Astrocyte (in vitro differentiated cells and primary cell): ENCODE measurements at regions not wholly inside any gene's neighbourhood (a gene's known extent, or its start where the extent isn't known, plus 50 kb on each side); places are given as distances from the start of the nearest gene placed in this dataset.

ENCODE experiments used
- DNase-seq: peaks from one replicate; pipeline ENCODE4 v3.0.0-alpha.2; 2010; ENCODE audit warnings: low read depth
- FAIRE-seq: peaks from 2 replicates; lab custom pipeline; 2011; peaks lifted over from hg19 to GRCh38; lab: Jason Lieb, UNC
- H2AFZ ChIP-seq: 2 replicates; pipeline ENCODE4 v1.6.0; 2012; ENCODE audit warnings: low read depth, low read length, inconsistent platforms
- H3K27ac ChIP-seq: 2 replicates; pipeline ENCODE4 v1.5.1; 2011; ENCODE audit warnings: low read depth, low read length, inconsistent platforms
- H3K27me3 ChIP-seq: 2 replicates; pipeline ENCODE4 v1.6.0; 2011; ENCODE audit warnings: low read length, inconsistent platforms; ENCODE audit not compliant: insufficient read depth
- H3K36me3 ChIP-seq: 2 replicates; pipeline ENCODE4 v1.5.1; 2011; ENCODE audit warnings: low read length, inconsistent platforms; ENCODE audit not compliant: insufficient read depth
- H3K4me1 ChIP-seq: 2 replicates; pipeline ENCODE4 v1.5.1; 2011; ENCODE audit warnings: low read length, inconsistent platforms; ENCODE audit not compliant: insufficient read depth
- H3K4me2 ChIP-seq: 2 replicates; pipeline ENCODE4 v1.6.0; 2012; ENCODE audit warnings: low read length, inconsistent platforms
- H3K4me3 ChIP-seq: 2 replicates; pipeline ENCODE4 v1.5.1; 2011; ENCODE audit warnings: low read depth, mild to moderate bottlenecking, low read length, inconsistent platforms; ENCODE audit not compliant: insufficient read depth
- H3K79me2 ChIP-seq: 2 replicates; pipeline ENCODE4 v1.6.0; 2012; ENCODE audit warnings: mild to moderate bottlenecking, low read length, inconsistent platforms; ENCODE audit not compliant: insufficient read depth
- H3K9ac ChIP-seq: 2 replicates; pipeline ENCODE4 v1.6.0; 2012; ENCODE audit warnings: mild to moderate bottlenecking, low read length, inconsistent platforms
- H3K9me3 ChIP-seq: 2 replicates; pipeline ENCODE4 v1.5.1; 2012; ENCODE audit warnings: low read depth, mild to moderate bottlenecking, low read length, inconsistent platforms; ENCODE audit not compliant: insufficient read depth
- H4K20me1 ChIP-seq: 2 replicates; pipeline ENCODE4 v1.6.0; 2012; ENCODE audit warnings: low read length, inconsistent platforms; ENCODE audit not compliant: insufficient read depth
- H3K27ac Mint-ChIP-seq: one replicate; pipeline ENCODE4 v1.8.0; 2021; ENCODE audit warnings: mild to moderate bottlenecking, mixed read lengths; ENCODE audit not compliant: unreplicated experiment
- H3K27me3 Mint-ChIP-seq: one replicate; pipeline ENCODE4 v1.8.0; 2021; ENCODE audit warnings: low read depth, mixed read lengths; ENCODE audit not compliant: unreplicated experiment
- H3K36me3 Mint-ChIP-seq: one replicate; pipeline ENCODE4 v1.8.0; 2021; ENCODE audit warnings: low read depth, mixed read lengths; ENCODE audit not compliant: unreplicated experiment
- H3K4me1 Mint-ChIP-seq: one replicate; pipeline ENCODE4 v1.8.0; 2021; ENCODE audit warnings: low read depth, mixed read lengths; ENCODE audit not compliant: unreplicated experiment
- H3K4me3 Mint-ChIP-seq: one replicate; pipeline ENCODE4 v1.8.0; 2021; ENCODE audit warnings: mild to moderate bottlenecking, moderate library complexity, mixed read lengths; ENCODE audit not compliant: unreplicated experiment
- H3K9me3 Mint-ChIP-seq: one replicate; pipeline ENCODE4 v1.8.0; 2021; ENCODE audit warnings: mild to moderate bottlenecking, mixed read lengths; ENCODE audit not compliant: unreplicated experiment
- CTCF ChIP-seq: IDR thresholded peaks from 2 replicates; pipeline ENCODE4 v1.5.1; 2011; ENCODE audit warnings: low read depth, mild to moderate bottlenecking, inconsistent platforms, low read length, moderate library complexity; ENCODE audit not compliant: insufficient read depth
- EZH2 ChIP-seq: IDR thresholded peaks from 2 replicates; pipeline ENCODE4 v1.6.1; 2012; ENCODE audit warnings: mild to moderate bottlenecking, low read length, inconsistent platforms; ENCODE audit not compliant: insufficient read depth

- H3K9me3 ChIP-seq: no peaks in the 10 kb centered on the region
- H4K20me1 ChIP-seq: no peaks in the 10 kb centered on the region
- Mint-ChIP-seq H3K4me1 (peaks cover 18% of the 10 kb centered on the region), H3K9me3 (peaks cover 2% of the 10 kb centered on the region), H3K27me3 (no peaks in the 10 kb centered on the region), H3K36me3 (no peaks in the 10 kb centered on the region), H3K4me3 (no peak overlapping the region), H3K27ac (no peak overlapping the region)
- H3K4me1 ChIP-seq: peaks cover 13% of the 10 kb centered on the region
- H3K4me2 ChIP-seq: no peak overlapping the region
- TF ChIP-seq CTCF (no peak), EZH2 (no peak)
- H3K27ac ChIP-seq: no peak overlapping the region
- H3K36me3 ChIP-seq: no peaks in the 10 kb centered on the region
- no peaks in the 10 kb centered on the region for H3K79me2 ChIP-seq
- no peaks in the 10 kb centered on the region for H3K27me3 ChIP-seq
- H3K4me3 ChIP-seq: no peak overlapping the region
- DNase-seq (peak; percentile 55), FAIRE-seq (no peak)
- no peak overlapping the region for H3K9ac ChIP-seq
- H2AFZ ChIP-seq: peak overlapping the region; percentile 14
Measured at GRCh38 chr6:134482593-134483270, 164.8 kb upstream of the SGK1 start.

GRCh38 chr6:134481966-134482365, 164.1 kb upstream of the SGK1 start:
- no peak for DNase-seq
- Histone ChIP-seq H3K4me3 (no peak overlapping the region), H3K4me1 (peaks cover 15% of the 10 kb centered on the region), H3K79me2 (no peaks in the 10 kb centered on the region), H3K9ac (no peak overlapping the region), H3K36me3 (no peaks in the 10 kb centered on the region), H4K20me1 (no peaks in the 10 kb centered on the region), H3K27ac (no peak overlapping the region), H3K4me2 (no peak overlapping the region), H3K27me3 (no peaks in the 10 kb centered on the region), H2AFZ (no peak overlapping the region), H3K9me3 (no peaks in the 10 kb centered on the region)
- FAIRE-seq: no peak
- Mint-ChIP-seq H3K27ac (no peak overlapping the region), H3K27me3 (no peaks in the 10 kb centered on the region), H3K4me1 (peaks cover 19% of the 10 kb centered on the region), H3K9me3 (peaks cover 2% of the 10 kb centered on the region), H3K4me3 (no peak overlapping the region), H3K36me3 (no peaks in the 10 kb centered on the region)
- TF ChIP-seq CTCF (no peak), EZH2 (no peak)

DNA sequence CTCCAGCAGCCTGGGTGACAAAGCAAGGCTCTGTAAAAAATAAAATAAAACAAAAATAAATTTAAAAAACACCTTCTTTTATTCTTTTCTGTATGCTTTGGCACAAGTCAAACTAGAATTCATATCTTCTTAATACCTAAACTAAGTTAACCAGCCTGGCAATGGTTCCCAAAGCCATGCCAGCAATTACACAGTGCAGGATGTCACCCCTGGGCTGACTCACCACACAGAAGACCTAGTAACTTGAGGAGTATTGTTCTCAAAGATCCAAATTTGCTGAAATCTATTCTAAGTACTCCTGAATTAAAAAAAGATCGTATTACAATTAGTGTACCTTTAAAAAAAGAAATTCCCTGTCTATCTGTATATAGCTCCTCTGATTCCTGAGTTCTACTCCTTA, 162.7 kb upstream of the SGK1 start:
- Histone ChIP-seq H3K79me2 (no peaks in the 10 kb centered on the region), H3K27me3 (no peaks in the 10 kb centered on the region)
- H3K4me1 Mint-ChIP-seq: peaks cover 19% of the 10 kb centered on the region

More for the DNA sequence above, 162.7 kb upstream of the SGK1 start:
- peaks cover 2% of the 10 kb centered on the region for H3K9me3 Mint-ChIP-seq
- no peak overlapping the region for H3K4me3 ChIP-seq
- H3K4me2 ChIP-seq: no peak overlapping the region
- H3K36me3 ChIP-seq: no peaks in the 10 kb centered on the region
- TF ChIP-seq EZH2: no peak
- TF ChIP-seq CTCF: no peak
- H3K27ac Mint-ChIP-seq: no peak overlapping the region
- H3K27me3 Mint-ChIP-seq: no peaks in the 10 kb centered on the region
- no peak overlapping the region for H3K4me3 Mint-ChIP-seq
- no peak overlapping the region for H2AFZ ChIP-seq
- FAIRE-seq (no peak), DNase-seq (peak; percentile 68)
- H3K9ac ChIP-seq: no peak overlapping the region
- H3K27ac ChIP-seq: no peak overlapping the region
- H3K36me3 Mint-ChIP-seq: no peaks in the 10 kb centered on the region
- peaks cover 15% of the 10 kb centered on the region for H3K4me1 ChIP-seq
- H3K9me3 ChIP-seq: no peaks in the 10 kb centered on the region
- no peaks in the 10 kb centered on the region for H4K20me1 ChIP-seq
